NCI-H1694 (cell line): ENCODE measurements at regions not wholly inside any gene's neighbourhood (a gene's known extent, or its start where the extent isn't known, plus 50 kb on each side); places are given as distances from the start of the nearest gene placed in this dataset.
"Not testable (repeated sequence)": the region's sequence is repeated elsewhere in the genome, so short reads cannot be mapped to it uniquely, and the experiment has no call there.

ENCODE experiments used
- DNase-seq: peaks from one replicate; lab custom pipeline; 2025; lab: John Stamatoyannopoulos, UW

DNA sequence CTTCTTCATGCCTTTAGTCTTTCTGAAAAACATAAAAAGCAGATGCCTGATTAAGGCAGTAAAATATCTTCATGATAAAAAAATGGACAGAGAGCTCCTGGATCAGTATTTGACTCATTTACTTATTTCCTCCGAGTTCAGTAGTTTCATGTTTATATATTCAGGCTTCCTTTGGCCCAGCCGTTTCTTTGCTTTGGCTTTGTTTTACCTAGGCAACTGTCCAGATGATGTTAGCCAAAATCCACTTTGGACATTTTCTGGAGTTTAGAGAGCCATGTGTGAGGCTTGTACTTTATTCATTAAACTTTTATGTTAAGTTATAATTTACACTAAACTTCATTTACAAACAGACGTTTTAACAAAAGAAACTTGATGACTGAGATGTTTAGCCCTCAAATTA, 307.1 kb upstream of the RSPO3 start:
- DNase-seq: no peak

DNA sequence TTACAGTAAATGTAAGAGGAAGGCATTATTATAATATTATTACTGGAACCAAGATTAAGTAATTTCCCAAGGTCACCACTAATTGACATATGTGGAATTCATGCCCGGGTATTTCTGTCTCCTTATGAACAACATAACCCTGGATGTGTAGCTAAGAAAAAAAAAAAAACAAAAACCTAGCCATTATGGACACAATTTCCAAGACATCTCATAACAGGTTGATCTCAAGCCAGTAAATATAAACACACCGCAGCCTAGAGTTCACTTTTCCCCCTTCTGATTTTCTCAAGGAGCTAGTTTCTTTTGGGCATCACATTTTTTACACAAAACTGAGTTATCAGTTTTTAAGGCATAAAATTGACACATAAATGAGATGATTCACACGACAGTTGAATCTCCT, 306.5 kb upstream of the RSPO3 start:
- DNase-seq: no peak

DNA sequence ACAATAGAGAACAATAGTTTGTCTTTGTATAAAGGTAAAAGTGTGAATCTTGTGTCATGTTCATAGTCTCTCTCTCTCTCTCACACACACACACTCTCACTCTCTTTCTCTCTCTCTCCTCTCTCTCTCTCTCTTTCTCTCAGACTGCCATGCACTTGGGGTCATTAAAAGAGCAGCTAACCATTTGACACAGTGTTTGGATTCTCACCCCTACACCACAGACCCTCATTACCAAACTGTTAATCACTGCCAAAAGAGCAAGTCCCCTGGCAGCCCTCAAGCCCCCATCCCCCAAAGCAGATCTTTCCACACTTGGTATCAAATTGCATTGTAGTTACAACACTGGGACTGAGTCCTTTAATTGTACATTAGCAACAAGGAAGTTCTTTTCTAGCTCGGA, 305.8 kb upstream of the RSPO3 start:
- DNase-seq: no peak

DNA sequence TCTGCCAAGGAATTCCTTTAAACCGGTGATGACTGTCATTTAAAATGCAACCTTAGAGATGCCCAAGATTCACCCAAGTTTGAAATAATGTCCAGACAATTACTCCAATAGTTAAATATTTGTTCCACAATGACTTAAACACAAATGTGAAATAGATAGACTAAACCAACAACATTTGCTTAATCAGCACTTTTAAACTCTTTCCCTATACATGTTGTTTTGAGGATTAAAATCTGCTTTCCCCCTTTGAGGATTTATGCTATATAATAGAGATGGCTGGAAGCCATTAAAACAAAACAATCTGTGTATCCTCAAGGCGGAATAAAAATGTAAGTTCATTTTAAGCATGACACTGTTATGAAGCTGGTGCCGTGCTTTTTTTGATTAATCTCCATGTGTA, 297.8 kb upstream of the RSPO3 start:
- DNase-seq: no peak

DNA sequence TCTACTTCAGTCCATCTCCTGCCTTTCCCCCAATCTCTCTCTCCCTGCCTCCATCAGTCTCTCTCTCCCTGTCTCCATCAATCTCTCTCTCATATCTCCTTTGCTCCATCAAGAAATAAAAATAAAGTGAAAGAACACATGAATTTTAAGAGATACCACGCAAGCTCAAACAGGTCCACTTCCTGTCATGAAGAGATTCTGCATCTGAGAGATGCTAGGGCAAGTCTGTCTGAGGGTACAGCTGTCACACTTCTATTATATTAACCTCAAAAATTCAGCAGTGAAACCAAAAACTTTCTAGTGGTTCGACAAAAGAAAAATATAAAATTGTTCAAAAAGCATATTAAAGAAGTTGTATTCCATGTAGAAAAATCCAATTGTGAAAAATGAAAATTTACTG, 296.8 kb upstream of the RSPO3 start:
- DNase-seq: no peak

DNA sequence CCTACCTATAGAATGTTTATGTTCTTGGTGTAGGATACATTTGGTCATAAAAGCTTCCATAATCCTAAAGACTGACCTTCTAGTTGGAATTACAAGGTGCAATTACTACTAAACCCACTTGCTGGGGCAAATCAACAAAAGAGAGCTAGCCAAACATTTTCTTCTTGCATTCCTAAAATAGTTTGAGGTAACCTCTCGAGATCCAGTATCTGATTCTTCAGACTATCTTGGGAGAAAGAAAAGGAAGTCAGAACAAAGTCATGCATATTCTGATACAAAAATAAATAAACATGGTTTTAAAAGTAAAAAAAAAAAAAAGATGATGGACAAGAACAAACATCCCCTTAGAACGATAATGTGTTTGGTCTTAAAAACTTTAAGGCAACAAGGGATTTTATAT, 294.2 kb upstream of the RSPO3 start:
- DNase-seq: no peak

DNA sequence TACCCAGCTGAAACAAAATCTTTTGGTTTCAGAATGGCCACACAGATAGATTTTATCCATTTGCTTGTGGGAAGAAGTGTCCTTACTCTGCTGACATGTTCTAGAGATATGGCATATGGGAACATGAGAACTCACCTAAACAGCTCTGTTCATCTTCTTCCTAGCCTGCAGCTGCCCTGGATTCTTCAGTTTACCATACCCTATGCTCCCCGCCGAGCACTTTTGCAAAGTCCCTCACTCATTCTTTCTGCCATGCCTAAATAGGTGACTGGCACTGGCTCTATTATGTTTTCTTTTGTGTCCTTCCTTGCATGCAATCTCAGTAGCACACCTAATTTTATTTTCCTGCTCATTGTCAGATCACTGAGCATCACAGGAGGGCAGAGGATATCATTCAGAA, 293.7 kb upstream of the RSPO3 start:
- no peak for DNase-seq

DNA sequence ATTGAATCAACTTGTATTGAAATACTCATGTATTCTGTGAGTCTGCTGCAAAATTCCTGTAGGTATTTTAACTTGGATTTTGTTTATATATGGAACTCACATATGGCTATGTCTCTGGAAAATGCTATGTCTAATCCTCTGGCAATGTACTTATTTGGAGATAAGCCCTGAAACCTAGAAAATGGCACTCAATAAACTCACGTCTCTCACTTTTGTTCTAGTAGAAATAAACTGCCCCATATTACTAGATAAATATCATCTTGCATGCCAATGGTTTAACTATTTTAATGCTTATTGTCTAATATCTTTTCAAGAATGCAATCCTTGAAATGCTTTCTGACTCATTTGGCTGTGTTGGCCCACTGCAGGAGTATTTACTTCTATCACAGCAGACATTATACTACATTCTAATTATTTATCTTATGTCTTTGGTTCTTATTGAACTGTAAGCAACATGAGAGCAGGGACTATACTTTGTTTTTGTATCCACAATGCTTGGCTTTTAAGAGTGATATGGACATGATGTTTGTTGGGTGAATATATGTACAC, 292.2 kb upstream of the RSPO3 start:
- DNase-seq: no peak

DNA sequence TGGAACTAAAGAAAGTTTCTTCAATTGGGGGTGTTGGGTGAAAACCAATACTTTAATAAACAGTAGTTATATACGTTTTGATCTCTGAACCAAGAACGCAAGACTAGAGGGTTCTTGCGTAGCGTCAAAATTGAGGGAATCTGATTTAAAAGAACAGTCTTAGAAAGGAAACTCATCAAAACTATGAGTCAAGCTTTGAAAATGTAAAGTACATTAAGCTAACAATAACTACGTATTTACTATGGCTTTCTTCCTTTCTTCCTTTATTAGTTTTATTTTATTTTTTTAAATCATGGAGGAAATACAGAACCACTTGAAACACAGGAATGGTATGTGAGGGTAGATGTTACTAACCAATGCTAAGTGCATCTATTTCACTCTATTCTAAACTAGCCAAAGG, 287.0 kb upstream of the RSPO3 start:
- DNase-seq: no peak

DNA sequence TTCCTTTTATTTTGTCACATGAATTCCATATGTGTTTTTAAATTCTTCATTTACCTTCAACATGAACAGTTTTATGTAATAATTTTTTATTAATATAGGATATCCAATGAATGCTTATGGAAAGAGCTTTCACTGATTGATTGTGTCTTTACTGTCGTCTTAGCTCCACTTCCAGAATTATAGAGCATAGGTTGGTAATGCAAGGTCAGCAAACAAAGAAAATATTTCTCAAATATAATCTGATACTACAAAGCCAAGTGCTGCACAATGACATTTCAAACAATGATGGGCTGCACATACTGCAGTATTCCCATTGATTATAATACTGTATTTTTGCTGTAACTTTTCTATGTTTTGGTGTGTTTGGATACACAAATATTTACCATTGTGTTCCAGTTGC, 275.7 kb upstream of the RSPO3 start:
- no peak for DNase-seq

DNA sequence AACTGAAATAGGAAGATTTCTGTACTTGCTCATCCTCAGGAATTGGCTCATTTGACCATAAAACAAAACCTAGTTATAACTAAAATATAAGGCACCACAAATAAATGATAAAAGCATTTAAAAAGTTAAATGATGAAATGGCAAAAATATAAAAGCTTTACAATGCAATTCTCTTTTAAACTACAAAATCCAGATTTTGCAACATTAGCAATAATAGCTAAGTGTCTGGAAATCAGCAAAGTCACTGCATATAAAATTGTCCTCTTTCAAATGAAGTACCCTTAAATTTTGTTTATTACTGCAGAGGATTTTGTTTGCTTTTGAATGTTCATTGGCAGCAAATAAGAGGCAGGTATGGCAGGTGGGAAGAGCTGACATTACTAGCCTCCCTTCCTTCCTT, 270.4 kb upstream of the RSPO3 start:
- no peak for DNase-seq

DNA sequence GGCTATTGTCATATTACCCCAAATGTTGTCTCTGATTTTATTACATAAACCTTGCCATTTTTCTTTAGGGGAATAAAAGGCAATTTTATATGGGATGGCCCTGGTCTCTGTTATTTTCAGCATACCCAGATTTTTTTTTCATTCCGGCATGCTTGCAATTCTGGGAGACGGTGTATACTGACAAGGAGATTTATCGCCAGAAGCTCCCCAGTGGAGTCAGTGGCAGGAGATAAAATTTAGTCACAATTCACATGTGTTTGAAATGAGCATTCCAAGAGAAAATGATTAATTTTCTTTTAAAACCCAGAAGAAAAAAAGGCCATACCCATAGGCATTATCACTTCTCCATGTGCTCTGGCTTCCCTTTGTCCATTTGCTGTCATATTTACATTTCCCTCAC, 250.8 kb upstream of the RSPO3 start:
- no peak for DNase-seq

DNA sequence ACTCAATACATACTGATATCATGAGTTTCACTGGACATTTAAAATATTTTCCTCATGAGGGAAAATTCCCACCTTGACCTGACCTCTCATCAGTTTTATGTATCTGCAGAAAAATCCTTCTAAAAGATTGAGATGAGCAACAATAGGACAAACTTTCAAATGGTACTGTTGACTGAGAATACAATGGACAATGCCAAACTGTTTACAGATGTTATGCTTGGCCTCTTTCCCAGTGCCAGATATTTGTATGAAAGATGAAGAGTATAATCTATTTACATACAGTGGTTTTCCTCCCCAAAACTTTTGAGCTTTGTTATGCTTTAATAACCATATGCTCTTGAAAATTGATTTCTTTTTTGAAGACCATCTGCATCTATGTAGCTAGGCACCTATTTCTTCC, 245.1 kb upstream of the RSPO3 start:
- DNase-seq: no peak

DNA sequence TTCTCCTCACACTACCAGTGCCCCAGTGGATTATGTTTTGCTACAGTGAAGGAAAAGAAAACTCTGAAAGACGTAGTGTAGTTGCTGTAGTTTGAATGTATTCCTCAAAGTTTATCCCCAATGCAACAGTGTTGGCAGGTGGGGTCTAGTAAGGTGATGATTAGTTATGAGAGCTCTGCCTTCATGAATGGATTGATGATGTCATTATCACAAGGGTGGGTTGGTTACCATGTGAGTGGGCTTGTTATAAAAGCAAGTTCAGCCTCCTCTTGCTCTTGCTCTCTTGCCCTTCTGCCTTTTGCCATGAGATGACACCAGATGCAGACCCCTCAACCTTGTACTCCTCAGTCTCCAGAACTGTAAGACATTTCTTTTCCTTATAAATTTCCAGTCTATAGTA, 244.7 kb upstream of the RSPO3 start:
- no peak for DNase-seq

DNA sequence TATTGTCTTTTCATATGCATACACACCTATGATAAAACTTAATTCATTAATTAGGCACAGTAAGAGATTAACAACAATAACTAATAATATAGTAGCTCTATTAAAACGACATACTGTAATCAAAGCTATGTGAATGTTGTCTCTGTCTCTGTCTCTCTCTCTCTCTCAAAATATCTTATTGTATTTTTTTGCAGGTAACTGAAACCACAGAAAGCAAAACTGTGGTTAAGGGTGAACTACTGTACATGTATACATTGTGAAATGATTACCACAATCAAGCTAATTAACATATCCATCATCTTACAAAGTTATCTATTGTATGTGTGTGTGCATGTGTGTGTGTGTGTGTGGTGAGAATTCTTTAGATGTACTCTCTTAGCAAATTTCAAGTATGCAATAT, 242.0 kb upstream of the RSPO3 start:
- no peak for DNase-seq

DNA sequence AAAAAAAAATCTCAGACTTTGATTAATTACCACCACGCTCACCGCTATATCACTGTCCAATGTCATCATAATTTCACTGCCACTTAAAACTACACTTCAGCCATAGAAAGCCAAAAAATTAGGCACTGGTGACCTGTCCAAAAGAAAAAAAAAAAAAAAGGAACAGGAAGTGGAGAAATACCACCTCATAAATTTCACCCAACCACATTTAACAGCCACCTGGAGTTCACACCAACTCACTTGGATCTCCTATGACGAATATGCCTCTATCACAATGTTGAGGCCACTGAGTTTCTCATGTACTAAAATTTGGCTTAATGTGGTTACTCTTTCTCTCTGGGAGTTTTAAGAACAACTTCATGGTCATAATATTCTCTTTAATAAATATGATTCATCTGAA, 237.5 kb upstream of the RSPO3 start:
- no peak for DNase-seq

DNA sequence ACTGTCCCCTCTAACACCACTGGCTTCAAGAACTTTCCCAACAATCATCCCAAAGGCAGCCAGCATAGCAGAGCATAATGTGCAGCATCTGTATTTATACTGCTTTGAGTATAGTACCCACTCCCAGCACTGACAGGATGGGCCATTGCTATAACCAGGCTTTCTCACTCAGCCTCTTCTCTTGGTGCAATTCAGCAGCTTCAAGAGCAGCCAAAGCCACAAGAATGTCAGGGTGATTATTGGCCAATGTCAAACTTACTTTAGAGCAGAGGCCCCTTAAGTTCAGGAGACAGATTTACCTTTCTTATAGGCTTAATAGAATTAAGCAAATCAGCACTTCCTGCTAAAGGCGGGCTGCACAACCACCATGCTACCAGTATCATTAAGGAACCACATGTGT, 232.4 kb upstream of the RSPO3 start:
- no peak for DNase-seq

DNA sequence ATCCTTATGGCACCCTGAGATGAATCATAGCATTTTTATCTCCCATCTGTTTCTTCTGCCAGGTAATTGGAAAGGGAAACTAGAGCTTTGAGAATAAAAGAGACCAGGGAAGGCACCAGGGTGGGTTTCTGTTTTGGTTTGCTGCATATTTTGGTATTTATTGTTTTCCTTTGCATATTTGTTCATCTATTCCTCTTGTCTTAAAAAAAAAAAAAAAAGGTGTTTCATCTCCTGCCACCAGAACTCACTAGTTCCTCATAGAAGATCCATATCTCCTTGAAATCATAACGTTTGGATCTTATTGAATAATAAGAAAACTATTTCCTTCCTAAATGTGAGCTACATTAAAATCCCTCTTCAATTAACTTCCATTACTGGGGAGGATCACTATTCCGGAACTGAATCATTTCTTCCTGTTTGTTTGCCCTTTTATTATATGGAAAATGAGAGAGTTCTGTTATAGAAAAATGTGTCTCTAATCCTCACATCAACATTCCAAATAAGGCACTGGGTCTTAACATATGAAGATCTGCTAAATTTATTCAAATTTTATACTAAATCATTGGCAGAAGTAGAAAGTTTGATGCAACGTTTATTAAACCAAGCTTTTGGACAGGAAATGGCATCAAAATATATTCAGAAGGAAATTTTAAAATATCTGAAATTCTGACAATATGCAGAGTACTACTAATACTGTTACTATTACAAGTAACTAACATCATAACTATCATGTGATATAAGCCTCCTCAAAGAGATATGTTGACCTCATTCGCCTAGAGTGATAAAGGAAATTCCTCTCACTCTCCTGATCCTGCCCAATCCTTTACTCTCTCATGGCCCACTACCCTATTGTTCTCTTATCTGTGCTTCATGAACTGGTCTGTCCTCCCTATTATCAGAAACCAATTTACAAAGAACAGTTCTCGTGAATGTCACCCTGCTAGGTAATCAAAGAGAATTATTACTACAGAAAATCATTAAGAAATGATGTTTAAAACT, 229.4 kb upstream of the RSPO3 start:
- no peak for DNase-seq

DNA sequence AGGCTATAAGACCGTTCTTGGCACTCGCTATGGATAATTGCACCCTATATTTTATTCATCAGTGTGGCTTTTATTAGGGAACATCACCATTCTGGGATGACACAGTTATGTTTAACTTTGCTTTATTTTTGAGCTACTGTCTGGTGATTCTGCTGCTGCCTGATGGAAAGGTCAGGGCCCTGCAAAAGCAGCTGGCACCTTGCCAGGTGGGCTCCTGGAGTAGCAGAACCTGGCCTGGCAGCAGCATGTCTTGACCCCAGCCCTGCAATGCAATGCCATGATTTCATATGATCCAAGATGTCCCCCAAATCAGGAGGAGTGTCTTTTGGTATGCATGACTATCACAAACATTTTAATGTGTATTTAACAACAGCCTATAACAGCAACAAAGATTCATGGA, 228.4 kb upstream of the RSPO3 start:
- no peak for DNase-seq

DNA sequence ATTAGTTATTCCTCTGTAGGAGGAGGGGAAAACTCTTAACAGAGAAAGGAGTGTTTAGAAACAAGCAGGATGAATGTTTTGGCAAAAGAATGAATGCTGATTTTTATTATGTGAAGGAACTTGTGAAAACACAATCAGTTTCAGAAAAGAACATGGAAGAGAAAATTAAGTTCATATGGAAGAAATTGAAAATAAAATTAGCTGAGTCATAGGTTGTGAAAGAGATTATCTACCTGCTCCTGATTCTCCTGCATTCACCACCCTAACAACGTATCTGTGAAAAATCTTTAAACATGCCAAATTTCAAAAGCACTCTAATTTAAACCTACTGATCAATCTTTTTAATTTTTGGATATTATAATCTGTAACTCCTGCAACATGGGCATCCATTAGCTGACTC, 227.3 kb upstream of the RSPO3 start:
- DNase-seq: no peak

DNA sequence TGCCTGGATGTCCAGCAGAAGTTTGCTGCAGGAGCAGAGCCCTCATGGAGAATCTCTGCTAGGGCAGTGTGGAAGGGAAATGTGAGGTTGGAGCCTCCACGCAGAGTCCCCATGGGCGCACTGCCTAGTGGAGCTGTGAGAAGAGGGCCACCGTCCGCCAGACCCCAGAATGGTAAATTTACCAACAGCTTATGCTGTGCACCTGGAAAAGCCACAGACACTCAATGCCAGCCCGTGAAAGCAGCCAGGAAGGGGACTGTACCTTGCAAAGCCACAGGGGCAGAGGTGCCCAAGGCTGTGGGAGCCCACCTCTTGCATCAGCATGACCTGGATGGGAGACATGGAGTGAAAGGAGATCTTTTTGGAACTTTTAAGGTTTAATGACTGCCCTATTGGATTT, 225.6 kb upstream of the RSPO3 start:
- DNase-seq: not testable (repeated sequence)

DNA sequence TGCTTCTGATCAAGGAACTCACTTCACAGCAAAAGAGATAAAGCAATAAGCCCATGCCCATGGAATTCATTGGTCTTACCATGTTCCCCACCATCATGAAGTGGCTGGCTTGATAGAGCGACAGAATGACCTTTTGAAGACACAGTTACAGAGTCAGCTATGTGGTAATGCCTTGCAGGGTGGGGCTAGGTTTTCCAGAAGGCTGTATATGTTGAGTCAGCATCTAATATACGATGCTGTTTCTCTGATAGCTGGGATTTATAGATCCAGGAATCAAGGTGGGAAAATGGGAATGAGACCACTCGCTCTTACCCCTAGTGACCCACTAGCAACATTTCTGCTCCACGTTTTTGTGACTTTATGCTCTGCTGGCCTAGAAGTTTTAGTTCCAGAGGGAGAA, 220.7 kb upstream of the RSPO3 start:
- no peak for DNase-seq

DNA sequence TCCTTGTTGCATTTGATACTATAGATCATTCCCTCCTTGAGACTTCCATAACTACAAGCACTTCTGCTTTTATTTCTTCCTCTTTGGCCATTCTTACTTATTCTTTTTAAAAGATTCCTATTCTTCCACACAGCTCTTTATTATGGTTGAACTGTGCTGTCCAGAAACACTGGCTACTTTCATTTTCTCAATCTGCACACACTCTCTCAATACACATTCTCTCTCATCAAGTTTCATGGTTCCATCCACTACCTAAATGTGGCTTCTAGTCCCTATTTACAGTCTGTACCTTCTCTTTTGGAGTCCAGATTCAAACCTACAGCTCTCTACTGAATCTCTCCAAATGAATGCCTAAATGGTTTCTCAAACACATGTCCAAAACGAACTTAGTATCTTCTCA, 214.3 kb upstream of the RSPO3 start:
- no peak for DNase-seq

DNA sequence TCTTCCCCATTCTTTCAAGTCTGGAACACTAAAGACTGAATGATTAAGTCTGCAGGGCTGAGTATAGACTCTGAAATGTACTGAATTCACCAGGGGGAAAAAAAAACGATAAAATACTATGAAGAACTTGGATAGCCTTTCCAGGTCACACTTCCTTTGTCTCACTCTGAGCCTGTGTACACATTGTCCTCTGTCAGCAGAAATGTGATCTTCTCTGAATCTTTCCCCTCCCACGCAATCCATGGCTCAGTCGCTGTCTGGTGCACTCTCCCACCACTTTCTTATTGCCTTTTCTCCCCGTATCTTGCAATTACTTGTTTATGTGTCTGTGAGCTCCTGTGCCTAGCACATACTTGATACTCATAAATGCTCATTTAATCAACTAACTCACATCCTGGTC, 212.6 kb upstream of the RSPO3 start:
- no peak for DNase-seq
